GM23248 (cell line): ENCODE measurements at regions not wholly inside any gene's neighbourhood (a gene's known extent, or its start where the extent isn't known, plus 50 kb on each side); places are given as distances from the start of the nearest gene placed in this dataset.

Experiments
- EZH2 ChIP-seq: fragments of 200-600 bp; sonication (generic); IDR thresholded peaks from 2 replicates; pipeline ENCODE4 v1.6.1; 2018; ENCODE audit warnings: antibody characterized with exemption, mild to moderate bottlenecking; ENCODE audit not compliant: insufficient read depth, poor library complexity, severe bottlenecking
- EZH2phosphoT487 ChIP-seq: fragments of 200-600 bp; sonication (generic); IDR thresholded peaks from 2 replicates; pipeline ENCODE4 v1.6.1; 2018; ENCODE audit warnings: antibody characterized with exemption, moderate library complexity, mild to moderate bottlenecking, low read depth; ENCODE audit not compliant: insufficient read depth

DNA sequence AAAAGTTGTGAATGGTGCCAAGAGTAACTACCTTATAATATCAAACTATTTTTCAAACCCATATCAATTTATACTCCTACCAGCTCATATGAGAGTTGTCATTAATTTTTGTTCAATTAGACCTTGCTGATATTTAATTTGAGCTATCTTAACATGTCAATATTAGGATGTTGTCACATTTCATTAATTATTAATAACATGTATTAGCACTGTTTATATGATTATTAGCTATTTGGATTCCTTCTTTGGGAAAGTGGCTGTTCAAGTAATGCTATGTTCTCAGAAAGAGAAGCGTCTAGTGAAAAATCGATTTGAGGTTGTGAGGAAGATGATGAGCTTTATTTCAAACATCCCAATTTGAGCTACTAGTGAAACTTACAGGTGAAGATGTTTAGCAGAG is 620.2 kb downstream of the KCNJ3 start:
- TF ChIP-seq EZH2 (no peak), EZH2phosphoT487 (no peak)
